ENCODE measurements at regions not wholly inside any gene's neighbourhood (a gene's known extent, or its start where the extent isn't known, plus 50 kb on each side); places are given as distances from the start of the nearest gene placed in this dataset.
A peak's percentile ranks its signal among the peaks of the same experiment; 100 is the strongest.

- no peak overlapping the region for H3K9ac ChIP-seq (ENCODE audit: control insufficient read depth, extremely low read depth, insufficient read depth, low read length)
- no peak overlapping the region for H2AFZ ChIP-seq (ENCODE audit: control insufficient read depth, low read length)
- DNase-seq (ENCODE audit: low read depth, low spot score): no peak
- H3K9me3 ChIP-seq (ENCODE audit: control insufficient read depth, low read depth, low read length): no peaks in the 10 kb centered on the region
- H3K9me1 ChIP-seq (ENCODE audit: control insufficient read depth, extremely low read depth, insufficient read depth, low read length): no peaks in the 10 kb centered on the region
- peak; percentile 56 for FAIRE-seq
- peaks cover 13% of the 10 kb centered on the region for H3K4me1 ChIP-seq (ENCODE audit: control insufficient read depth, extremely low read depth, insufficient read depth, low read length)
- H3K4me3 ChIP-seq (ENCODE audit: control insufficient read depth in 2 of 3, extremely low read depth in 1 of 3, insufficient read depth in 2 of 3, low read depth in 1 of 3, low read length in 3 of 3): no peak overlapping the region
- no peaks in the 10 kb centered on the region for H3K36me3 ChIP-seq (ENCODE audit: control insufficient read depth in 2 of 2, extremely low read depth in 1 of 2, insufficient read depth in 2 of 2, low read length in 2 of 2)
- H4K20me1 ChIP-seq (ENCODE audit: control insufficient read depth, extremely low read depth, insufficient read depth, low read length): no peaks in the 10 kb centered on the region
- H3K27me3 ChIP-seq (ENCODE audit: control insufficient read depth, extremely low read depth, insufficient read depth, low read length): no peaks in the 10 kb centered on the region
- H3K79me2 ChIP-seq (ENCODE audit: control insufficient read depth, insufficient read depth, low read length): no peaks in the 10 kb centered on the region
- H3K27ac ChIP-seq (ENCODE audit: control insufficient read depth, insufficient read depth, low read length): no peak overlapping the region
- H3K4me2 ChIP-seq (ENCODE audit: control insufficient read depth, extremely low read depth, insufficient read depth, low read depth, low read length): no peak overlapping the region
- dilution Hi-C loops (cut with MboI; ENCODE audit: extremely low pct_ligation_motif_present, low sequenced_read_pairs): no loop called here
- TF ChIP-seq EZH2 (IDR thresholded peaks at IDR 0.05; ENCODE audit: low read length) (no peak), CTCF (optimal IDR thresholded peaks at IDR 0.05 in 1 of 3, IDR thresholded peaks at IDR 0.05 in 1 of 3, conservative IDR thresholded peaks at IDR 0.05 in 1 of 3; ENCODE audit: extremely low read depth in 1 of 3, insufficient read depth in 2 of 3, low read length in 3 of 3) (no peak)
Observed at GRCh38 chr4:11746734-11747133, 318.0 kb upstream of the HS3ST1 start.

DNA sequence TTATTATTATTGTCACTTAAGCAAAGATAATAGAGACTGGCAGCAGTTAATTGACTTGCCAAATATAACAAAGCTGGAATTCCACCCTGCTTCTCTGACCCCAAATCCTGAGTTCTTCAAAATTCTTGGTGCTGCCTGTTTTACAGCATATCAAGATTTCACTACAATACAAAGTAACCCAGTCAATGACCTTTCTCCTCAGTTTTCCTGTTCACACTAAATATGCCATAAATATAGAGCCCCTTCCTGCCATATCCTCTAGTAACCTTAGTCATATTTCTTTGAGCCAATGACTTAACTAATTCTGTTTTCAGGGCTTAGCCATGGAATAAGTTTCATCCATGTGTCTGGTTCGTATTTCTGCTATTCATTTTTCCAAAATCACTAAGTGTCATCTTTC is 315.3 kb upstream of the HS3ST1 start:
- no peaks in the 10 kb centered on the region for H3K36me3 ChIP-seq (ENCODE audit: control insufficient read depth in 2 of 2, extremely low read depth in 1 of 2, insufficient read depth in 2 of 2, low read length in 2 of 2)
- no peak overlapping the region for H3K4me3 ChIP-seq (ENCODE audit: control insufficient read depth in 2 of 3, extremely low read depth in 1 of 3, insufficient read depth in 2 of 3, low read depth in 1 of 3, low read length in 3 of 3)
- no peak overlapping the region for H3K4me2 ChIP-seq (ENCODE audit: control insufficient read depth, extremely low read depth, insufficient read depth, low read depth, low read length)
- no peak overlapping the region for H3K27ac ChIP-seq (ENCODE audit: control insufficient read depth, insufficient read depth, low read length)
- DNase-seq (ENCODE audit: low read depth, low spot score) (no peak), FAIRE-seq (no peak)
- no peaks in the 10 kb centered on the region for H3K9me1 ChIP-seq (ENCODE audit: control insufficient read depth, extremely low read depth, insufficient read depth, low read length)
- TF ChIP-seq CTCF (optimal IDR thresholded peaks at IDR 0.05 in 1 of 3, IDR thresholded peaks at IDR 0.05 in 1 of 3, conservative IDR thresholded peaks at IDR 0.05 in 1 of 3; ENCODE audit: extremely low read depth in 1 of 3, insufficient read depth in 2 of 3, low read length in 3 of 3): no peak
- TF ChIP-seq EZH2 (IDR thresholded peaks at IDR 0.05; ENCODE audit: low read length): no peak
- peaks cover 22% of the 10 kb centered on the region for H3K4me1 ChIP-seq (ENCODE audit: control insufficient read depth, extremely low read depth, insufficient read depth, low read length)
- no peaks in the 10 kb centered on the region for H3K79me2 ChIP-seq (ENCODE audit: control insufficient read depth, insufficient read depth, low read length)
- no peaks in the 10 kb centered on the region for H3K9me3 ChIP-seq (ENCODE audit: control insufficient read depth, low read depth, low read length)
- H3K27me3 ChIP-seq (ENCODE audit: control insufficient read depth, extremely low read depth, insufficient read depth, low read length): no peaks in the 10 kb centered on the region
- H2AFZ ChIP-seq (ENCODE audit: control insufficient read depth, low read length): no peak overlapping the region
- dilution Hi-C loops (cut with MboI; ENCODE audit: extremely low pct_ligation_motif_present, low sequenced_read_pairs): no loop called here
- no peak overlapping the region for H3K9ac ChIP-seq (ENCODE audit: control insufficient read depth, extremely low read depth, insufficient read depth, low read length)
- H4K20me1 ChIP-seq (ENCODE audit: control insufficient read depth, extremely low read depth, insufficient read depth, low read length): no peaks in the 10 kb centered on the region

All from keratinocyte (primary cell).